ENCODE measurements at regions not wholly inside any gene's neighbourhood (a gene's known extent, or its start where the extent isn't known, plus 50 kb on each side); places are given as distances from the start of the nearest gene placed in this dataset.

GRCh38 chr18:51382081-51382480 is 184.6 kb upstream of the MEX3C start:
- Histone ChIP-seq H3K36me3 (no peaks in the 10 kb centered on the region), H3K27ac (no peak overlapping the region), H3K4me3 (no peak overlapping the region), H3K9me3 (no peaks in the 10 kb centered on the region), H3K4me1 (no peaks in the 10 kb centered on the region), H3K27me3 (no peaks in the 10 kb centered on the region)
- ATAC-seq (no peak), DNase-seq (no peak)
- intact Hi-C loops (cut with DNase I) = no loop called here
- no peak for TF ChIP-seq CTCF (IDR thresholded peaks at IDR 0.05)

- Histone ChIP-seq H3K9me3 (no peaks in the 10 kb centered on the region), H3K36me3 (no peaks in the 10 kb centered on the region), H3K27ac (no peak overlapping the region), H3K4me1 (no peaks in the 10 kb centered on the region), H3K4me3 (no peak overlapping the region), H3K27me3 (no peaks in the 10 kb centered on the region)
- no peak for ATAC-seq
- no peak for TF ChIP-seq CTCF (IDR thresholded peaks at IDR 0.05)
- intact Hi-C loops (cut with DNase I) = no loop called here
- no peak for DNase-seq
Measured at GRCh38 chr18:51383116-51383515, 185.6 kb upstream of the MEX3C start.

- intact Hi-C loops (cut with DNase I) = no loop called here
- no peak for TF ChIP-seq CTCF (IDR thresholded peaks at IDR 0.05)
Measured at GRCh38 chr18:51383711-51384110, 186.2 kb upstream of the MEX3C start.

DNA sequence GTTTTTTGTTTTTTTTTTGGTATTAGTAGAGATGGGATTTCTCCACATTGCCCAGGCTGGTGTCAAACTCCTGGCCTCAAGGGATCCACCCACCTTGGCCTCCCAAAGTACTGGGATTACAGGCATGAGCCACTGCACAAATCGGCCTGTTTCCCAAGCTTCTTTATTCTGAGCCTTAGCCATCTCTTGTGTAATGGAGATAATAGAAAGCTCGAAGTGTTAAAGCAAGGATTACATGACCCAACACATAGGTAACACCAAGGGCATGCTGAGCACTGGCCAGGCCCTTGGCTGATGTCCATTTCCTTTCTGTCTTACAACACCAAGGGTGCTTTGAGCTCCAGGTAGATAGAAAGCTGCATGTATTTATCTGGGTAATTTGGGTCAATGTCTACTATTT is 187.8 kb upstream of the MEX3C start:
- no peak overlapping the region for H3K4me3 ChIP-seq
- no peaks in the 10 kb centered on the region for H3K9me3 ChIP-seq
- intact Hi-C loops (cut with DNase I) = no loop called here
- DNase-seq = no peak
- no peaks in the 10 kb centered on the region for H3K4me1 ChIP-seq
- ATAC-seq = no peak
- no peak overlapping the region for H3K27ac ChIP-seq
- H3K36me3 ChIP-seq = no peaks in the 10 kb centered on the region
- no peak for TF ChIP-seq CTCF (IDR thresholded peaks at IDR 0.05)
- H3K27me3 ChIP-seq = no peaks in the 10 kb centered on the region

More at GRCh38 chr18:51383711-51384110, 186.2 kb upstream of the MEX3C start:
- Histone ChIP-seq H3K9me3 (no peaks in the 10 kb centered on the region), H3K4me1 (no peaks in the 10 kb centered on the region), H3K27ac (no peak overlapping the region), H3K36me3 (no peaks in the 10 kb centered on the region), H3K27me3 (no peaks in the 10 kb centered on the region), H3K4me3 (no peak overlapping the region)
- no peak for ATAC-seq
- no peak for DNase-seq

GRCh38 chr18:51390702-51391101 is 193.2 kb upstream of the MEX3C start:
- H3K9me3 ChIP-seq = no peaks in the 10 kb centered on the region
- H3K27me3 ChIP-seq = no peaks in the 10 kb centered on the region
- no peak overlapping the region for H3K27ac ChIP-seq
- no peak overlapping the region for H3K4me3 ChIP-seq
- no peak for DNase-seq
- no peak for ATAC-seq
- no peaks in the 10 kb centered on the region for H3K36me3 ChIP-seq
- TF ChIP-seq CTCF (IDR thresholded peaks at IDR 0.05) = no peak
- H3K4me1 ChIP-seq = no peaks in the 10 kb centered on the region
- intact Hi-C loops (cut with DNase I) = no loop called here
